Lower leg skin (tissue), 3 donors: ENCODE measurements at regions not wholly inside any gene's neighbourhood (a gene's known extent, or its start where the extent isn't known, plus 50 kb on each side); places are given as distances from the start of the nearest gene placed in this dataset.
"Not testable (repeated sequence)": the region's sequence is repeated elsewhere in the genome, so short reads cannot be mapped to it uniquely, and the experiment has no call there.

Experiments used
- CTCF ChIP-seq, 3 donors: fragments of 450-650 bp; IDR thresholded peaks; one replicate each; pipeline ENCODE4 v1.5.1; 2016; ENCODE audit warnings: antibody characterized with exemption in 3 of 3, mild to moderate bottlenecking in 3 of 3, moderate library complexity in 2 of 3
- POLR2A ChIP-seq, 2 donors: fragments of 450-650 bp; IDR thresholded peaks; one replicate each; pipeline ENCODE4 v1.6.1; 2016 to 2017; ENCODE audit warnings: antibody characterized with exemption in 2 of 2, mild to moderate bottlenecking in 1 of 2, moderate library complexity in 1 of 2

DNA sequence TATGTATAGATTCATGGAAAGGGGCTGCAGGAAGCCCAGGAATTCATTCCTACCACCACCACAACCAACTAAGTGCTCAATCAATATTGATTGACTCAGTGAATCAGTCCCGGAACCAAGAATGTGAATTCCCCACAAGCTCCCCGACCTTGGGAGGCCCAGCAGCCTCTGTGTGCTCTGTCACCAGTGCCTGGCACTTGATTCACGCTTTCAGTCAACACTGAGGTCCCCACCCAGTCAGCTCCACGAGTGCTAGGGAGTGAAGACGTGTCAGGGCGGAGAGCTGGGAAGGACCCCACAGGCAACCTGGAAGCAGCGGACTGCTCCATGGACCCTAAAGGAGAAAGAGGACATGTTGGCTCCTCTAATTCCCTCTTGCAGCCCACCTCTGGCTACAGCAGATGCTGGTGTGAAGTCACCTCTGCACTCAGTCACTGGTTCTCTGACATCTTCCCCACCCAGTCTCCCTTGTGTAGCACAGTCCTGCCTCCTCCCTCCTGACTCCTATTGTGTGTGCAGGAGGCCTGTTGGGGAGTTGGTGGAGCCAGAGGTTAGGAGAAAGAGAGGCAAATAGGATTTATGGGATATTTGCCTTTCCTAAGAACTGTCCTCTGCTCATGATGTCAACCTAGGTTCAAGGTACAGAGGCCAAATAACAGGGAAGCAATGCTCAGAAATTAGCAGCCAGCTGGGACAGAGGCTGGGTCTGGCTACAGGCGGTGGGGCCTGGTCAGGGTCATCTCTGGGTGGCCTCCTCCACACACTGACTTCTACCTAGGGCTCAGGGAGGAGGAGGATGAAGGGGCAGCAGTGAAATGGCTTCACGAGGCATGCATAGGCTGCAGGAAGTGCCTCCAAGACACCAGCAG lies 88.2 kb downstream of the TRIM69 start:
- not testable (repeated sequence) for TF ChIP-seq CTCF, POLR2A (IDR thresholded peaks at IDR 0.05)
